NB4 (cell line): ENCODE measurements at regions not wholly inside any gene's neighbourhood (a gene's known extent, or its start where the extent isn't known, plus 50 kb on each side); places are given as distances from the start of the nearest gene placed in this dataset.

ENCODE experiments used
- CTCF ChIP-seq: IDR thresholded peaks from one replicate; pipeline ENCODE4 v1.5.1; 2012; ENCODE audit warnings: low read depth, low read length
- MAX ChIP-seq: IDR thresholded peaks from 2 replicates; pipeline ENCODE4 v1.6.1; 2011; ENCODE audit warnings: low read depth, low read length
- MYC ChIP-seq: IDR thresholded peaks from 2 replicates; pipeline ENCODE4 v1.6.1; 2011; ENCODE audit warnings: low read depth, low read length
- POLR2A ChIP-seq: IDR thresholded peaks from 2 replicates; pipeline ENCODE4 v1.6.1; 2011; ENCODE audit warnings: mild to moderate bottlenecking; ENCODE audit not compliant: insufficient read length; ENCODE audit errors: extremely low read depth

- TF ChIP-seq CTCF (no peak), POLR2A (no peak), MAX (no peak), MYC (no peak)
Observed at GRCh38 chr10:20712774-20713173, 184.3 kb downstream of the NEBL start.
